Right renal pelvis (tissue), 4 donors: ENCODE measurements at regions not wholly inside any gene's neighbourhood (a gene's known extent, or its start where the extent isn't known, plus 50 kb on each side); places are given as distances from the start of the nearest gene placed in this dataset.

Experiments
- DNase-seq, 4 donors: peaks; one replicate each; pipeline ENCODE4 v3.0.0-alpha.2; 2013; ENCODE audit warnings: low read depth in 4 of 4, low spot score in 3 of 4, missing footprints in 1 of 4

DNA sequence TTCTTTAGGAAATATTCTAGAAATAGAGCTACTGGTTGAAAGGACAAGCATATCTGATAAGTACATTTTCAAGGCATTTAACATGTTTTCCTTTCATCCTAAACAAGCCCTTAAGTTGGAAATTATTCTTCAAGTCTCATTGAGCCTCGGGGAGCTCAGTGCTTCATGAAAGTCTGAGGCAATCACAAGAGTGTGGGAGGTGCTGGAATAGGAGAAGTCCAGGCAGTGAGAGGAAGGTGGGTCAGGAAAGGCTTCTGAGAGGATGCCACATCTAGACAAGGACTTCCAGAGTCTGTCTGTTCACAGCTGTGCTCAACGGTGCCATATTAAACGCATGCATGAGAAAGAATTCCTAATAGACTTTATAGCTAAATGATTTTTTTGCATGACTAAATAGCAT, 69.8 kb downstream of the CD83 start:
- DNase-seq = no peak

DNA sequence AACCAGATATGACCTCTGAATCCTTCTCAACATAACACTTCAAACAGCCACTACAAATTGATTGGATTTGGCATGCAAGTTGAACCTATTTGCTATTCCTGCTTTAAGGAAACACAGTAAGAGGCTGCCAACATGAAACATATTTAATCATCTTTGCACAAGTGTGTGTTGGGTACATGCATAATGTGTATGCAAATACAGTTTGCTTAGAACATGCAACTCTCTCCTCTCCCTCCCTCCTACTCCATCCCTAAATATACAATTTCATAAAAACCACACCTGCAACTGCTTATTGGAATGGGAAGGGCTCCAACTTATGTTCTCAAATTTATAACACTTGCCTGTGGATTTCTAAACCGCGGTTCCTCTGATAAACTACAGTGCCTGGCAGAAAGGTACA, 71.5 kb downstream of the CD83 start:
- DNase-seq = no peak

DNA sequence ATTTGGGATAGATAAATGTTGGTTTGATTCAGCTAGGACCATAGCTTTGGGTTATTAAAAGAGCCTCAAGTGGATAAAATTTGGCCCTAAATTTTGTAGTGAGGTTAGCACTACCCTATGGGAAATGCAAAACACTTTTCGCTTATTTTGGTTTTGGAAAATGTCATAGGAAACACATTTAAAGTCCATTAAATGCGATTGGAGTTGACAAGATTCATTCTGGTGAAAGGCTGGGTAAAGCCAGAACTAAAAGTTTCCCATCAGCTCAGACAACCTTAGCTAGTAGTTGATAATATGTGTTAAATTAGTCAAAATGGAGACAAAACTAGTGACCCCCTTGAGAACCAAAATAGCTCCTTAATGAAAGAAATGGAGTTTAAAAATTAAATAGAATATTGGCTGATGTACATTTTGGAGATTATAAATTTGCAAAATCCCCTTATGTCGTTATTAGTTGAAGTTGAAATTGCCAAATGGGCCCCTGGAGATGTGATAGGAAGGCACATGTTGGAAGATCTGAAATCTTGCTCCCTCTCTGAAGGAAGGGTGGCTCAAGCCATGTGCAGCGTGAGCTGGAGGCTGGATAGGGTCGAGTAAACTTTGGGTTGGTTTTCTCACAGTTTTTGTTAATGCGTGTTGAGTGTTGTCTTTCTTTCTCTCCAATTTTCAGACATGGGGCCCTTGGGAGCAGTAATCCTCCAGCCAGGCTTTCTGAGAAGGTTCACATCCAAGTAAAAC, 72.8 kb downstream of the CD83 start:
- DNase-seq = no peak

DNA sequence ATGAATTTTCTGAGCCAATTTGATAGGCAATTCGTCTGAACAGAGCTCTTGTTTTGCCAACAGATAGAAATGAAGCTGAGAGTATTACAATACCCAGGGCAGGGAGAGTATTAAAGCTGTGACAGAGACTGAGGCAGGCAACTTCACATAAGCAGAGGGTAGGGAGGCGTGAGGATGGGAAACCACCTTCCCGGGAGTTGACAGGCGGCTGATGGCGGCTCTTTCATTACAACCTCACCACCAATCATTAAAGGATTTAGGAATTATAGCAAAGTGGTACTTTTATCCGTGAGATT, 73.3 kb downstream of the CD83 start:
- no peak for DNase-seq

DNA sequence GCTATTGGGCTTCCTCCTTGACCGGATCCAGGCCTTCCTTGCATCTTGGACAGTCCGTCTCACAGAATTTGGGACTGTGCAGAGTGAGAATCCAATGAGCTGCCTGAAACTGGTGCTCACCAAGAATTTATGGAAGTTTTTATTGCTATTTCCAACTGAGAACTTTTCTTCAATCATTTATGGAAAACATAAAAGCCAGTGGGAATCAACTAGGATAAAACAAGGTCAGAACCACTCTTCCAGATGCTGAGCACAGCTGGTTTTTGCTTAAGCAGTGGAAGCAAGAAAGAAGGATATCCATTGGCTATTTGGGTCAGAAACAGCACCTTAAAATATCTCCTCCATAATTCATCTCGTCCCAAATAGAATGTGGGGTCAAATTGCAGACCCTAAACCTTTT, 74.2 kb downstream of the CD83 start:
- DNase-seq = no peak

DNA sequence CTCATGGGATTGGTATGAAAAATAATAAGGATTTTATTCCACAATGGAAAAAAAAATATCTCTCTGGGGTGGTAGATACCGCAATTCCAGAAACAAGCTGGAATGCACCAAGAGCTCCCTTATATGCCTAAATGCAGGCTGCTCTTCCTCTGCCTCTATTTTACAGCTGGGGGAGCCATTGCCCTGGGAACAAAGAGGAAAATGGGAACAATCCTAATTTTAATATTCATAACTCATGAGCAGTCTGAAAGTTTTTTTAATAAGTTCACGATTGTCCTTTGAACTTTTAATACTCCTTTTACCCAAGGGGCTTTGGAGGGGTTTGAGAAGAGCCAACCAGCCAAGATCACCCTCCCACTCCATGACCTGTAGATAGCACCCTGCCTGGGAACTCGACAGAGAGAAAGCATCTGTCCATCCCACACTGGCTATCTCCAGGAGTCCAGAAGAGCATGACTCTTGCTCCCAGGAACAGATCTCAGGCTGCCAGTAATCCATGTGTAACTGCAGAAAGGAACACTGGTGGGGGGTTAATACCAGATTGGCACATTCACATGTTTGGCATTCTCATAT, 74.7 kb downstream of the CD83 start:
- no peak for DNase-seq

DNA sequence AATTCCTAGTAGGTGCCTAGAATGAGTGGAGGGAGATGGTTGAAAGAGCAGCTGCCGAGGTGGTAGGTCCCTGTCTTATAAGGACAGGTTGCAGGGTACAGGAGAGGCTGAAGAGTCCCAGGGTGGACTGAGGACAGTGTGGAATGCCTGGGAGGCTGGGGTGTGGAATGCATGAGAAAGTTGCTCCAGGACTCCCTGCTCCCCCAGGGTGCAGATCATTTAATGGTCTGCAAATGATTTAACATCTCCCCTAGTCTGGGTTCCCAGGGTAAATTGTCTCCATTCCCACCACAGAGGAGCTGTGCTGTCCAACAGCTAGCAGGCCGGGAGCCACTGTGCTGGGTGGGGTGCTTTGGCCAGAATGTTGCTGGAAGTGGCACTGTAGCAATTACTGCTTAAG, 76.0 kb downstream of the CD83 start:
- DNase-seq = no peak

DNA sequence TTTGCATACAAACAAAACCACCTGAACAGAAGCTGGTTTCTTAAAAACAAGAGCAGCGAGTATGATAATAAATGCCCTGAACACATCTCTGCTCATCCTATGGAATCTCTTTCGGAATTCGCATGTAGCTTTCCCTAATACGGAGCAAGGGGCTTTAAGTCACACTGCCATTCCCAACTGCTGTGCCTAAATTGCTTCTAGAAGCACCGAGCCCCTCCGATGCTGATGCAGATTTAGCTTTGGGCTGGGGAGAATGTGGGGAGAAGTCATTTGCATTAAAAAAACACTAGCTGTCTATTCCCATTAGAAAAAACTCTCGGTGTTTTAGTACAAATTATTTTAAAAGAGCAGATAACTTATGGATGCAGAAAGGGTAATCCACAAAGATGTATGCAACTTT, 76.9 kb downstream of the CD83 start:
- no peak for DNase-seq

DNA sequence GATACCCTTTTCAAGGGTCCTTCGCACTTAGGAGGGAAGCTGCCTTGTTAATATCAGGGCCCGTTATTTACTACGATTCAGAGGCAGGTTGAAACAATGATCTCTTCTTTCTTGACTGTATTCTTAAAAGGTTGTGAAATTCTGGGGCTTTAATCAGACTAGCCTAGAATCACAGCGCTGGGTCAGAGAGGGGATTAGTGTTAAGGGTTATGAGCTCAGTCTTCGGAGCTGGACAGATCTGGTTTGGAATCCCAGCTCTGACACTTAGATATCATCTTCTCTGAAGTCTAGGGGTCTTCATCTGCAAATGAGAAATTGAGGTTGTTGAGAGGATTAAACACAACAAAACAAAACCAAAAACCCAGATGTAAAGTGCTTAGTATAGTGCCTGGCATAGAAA, 77.4 kb downstream of the CD83 start:
- DNase-seq = no peak

DNA sequence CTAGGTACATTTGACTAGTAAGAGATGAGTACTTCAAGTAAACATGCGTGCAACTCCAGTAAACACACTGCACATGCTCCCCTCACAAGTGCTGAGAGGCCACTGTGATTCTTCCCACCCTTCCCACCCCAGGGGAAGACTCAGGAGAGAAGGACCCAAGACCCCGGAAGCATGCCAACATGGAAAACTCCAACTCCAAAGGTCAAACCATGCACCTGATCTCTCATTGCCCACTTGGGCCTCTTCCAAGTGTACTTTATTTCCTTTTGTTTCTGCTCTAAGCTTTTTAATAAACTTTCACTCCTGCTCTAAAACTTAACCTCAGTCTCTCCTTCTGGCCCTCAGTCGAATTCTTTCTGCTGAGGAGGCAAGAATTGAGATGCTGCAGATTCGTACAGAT, 78.5 kb downstream of the CD83 start:
- no peak for DNase-seq

DNA sequence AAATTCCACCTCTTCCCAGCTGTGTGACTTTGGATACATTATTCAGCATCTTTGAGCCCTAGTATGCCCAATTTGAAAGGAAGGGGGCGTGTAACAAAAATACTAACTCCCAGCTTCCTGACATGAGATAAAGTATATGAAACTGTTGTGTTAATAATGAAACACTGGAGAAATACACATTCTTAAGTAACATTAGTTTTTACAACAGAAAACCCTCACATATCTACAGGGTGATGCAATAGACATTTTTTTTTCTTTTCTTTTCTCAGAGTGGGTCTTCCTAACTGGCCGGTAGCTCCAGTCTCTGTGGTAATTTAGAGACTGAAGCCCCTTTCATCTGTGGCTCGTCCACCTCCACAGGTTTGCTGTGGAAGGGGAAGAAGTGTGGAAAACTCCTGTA, 79.5 kb downstream of the CD83 start:
- DNase-seq = no peak

DNA sequence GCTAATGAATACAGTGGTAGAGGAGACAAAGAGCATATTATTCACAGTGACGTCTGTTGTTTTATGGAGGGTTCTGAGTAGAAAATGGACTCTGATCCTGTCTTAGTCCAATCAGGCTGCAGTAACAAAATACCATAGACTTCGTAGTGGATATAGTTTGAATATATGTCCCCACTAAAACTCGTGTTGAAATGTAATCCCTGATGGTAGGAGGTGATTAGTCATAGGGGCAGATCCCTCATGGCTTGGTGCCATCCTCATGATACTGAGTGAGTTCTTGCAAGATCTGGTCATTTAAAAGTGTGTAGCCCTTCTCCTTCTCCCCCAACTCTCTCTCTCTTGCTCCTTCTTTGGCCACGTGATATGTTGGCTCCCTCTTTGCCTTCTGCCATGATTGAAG, 82.5 kb downstream of the CD83 start:
- no peak for DNase-seq

DNA sequence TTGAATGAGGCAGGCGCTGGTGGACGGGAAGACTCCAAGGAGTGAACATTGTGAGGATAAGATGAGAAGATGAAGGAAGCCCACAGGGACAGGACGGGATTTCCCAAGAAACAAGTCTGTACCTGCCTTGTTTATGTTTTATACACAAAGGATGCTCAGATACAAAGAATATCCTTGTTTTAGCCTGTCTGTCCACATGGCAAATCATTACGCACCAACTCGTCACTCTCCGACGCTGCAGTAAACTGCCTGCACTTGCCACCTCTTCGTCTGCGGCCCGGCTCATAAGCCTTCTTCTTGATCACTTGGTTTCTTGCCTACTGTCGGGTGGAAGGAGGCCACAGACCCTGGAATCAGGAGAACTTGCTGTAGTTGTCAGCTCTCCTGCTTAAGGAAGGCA, 85.4 kb downstream of the CD83 start:
- no peak for DNase-seq

DNA sequence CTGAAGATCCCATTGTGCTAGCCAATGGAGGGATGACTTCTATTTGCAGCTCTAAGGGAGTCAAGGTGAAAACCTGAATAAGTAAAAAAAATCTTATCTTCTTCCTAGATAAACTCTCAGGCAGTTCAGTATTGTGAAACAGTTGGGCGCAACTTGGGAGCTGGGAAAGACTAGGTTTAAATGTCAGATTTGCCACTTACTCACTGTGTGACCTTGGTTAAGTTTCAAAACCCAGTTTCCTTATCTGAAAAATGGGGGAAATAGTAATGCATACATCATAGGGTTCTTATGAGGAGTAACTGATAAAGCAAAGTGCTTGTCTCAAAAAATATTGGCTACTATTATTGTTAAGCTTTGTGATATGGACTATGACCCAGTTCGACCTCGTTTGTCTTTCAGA, 88.8 kb downstream of the CD83 start:
- DNase-seq = no peak

DNA sequence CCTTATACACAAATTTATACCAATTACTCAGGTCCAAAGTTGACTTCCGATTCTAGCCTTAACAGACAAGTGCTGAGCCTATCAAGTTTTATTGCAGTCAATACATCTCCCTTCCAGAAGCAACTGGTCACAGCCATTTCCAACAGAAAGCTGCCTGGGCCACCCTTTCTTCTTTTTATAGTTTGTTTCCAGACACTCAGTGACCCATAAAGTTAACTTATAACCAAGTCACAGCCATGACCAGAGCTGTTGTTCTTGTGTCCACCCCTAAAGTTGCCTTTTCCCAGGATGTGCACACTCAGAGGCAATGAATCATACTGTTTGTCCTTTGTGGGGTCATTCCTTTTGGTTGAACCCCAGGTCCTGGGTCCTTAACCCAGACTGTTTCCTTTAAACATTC, 89.9 kb downstream of the CD83 start:
- DNase-seq = peak in 2 of 4 donors; percentile 38 to 65

DNA sequence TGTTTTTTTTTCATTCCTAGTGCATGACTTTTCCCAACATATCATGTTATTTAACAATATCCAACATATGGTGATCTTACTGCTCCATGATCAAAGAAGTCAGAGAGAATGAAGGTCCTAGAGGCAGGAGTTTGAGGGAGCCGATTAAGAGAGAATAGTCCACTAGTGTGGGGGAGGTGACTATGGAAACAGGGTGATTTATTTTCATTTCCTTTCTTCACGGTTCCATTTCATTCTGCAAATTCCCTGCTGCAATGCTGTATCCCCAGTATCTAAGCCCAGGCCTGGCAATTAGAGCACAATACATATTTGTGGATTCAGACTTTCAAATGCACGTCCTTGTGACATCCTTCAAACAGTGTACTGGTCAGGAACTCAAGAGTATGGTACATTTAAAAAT, 91.4 kb downstream of the CD83 start:
- DNase-seq = no peak

DNA sequence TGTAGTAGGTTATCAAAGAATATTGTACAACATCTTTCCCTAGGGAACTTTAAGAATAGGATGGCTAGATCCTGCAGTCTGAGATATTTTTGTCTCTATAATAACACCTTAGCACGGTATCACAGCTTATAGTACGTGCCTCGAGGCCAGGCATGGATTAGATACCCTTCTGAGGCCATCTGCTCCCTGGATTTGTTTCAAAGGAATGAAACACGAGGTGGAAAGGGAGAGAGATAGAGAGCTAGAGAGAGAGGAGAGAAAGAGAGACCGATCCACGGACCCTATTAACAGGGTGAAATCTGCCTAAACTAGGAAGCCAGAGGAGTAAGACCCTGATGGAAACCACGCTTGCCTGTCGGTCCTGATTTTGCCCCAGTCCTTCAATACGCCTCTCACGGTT, 92.5 kb downstream of the CD83 start:
- DNase-seq = no peak

DNA sequence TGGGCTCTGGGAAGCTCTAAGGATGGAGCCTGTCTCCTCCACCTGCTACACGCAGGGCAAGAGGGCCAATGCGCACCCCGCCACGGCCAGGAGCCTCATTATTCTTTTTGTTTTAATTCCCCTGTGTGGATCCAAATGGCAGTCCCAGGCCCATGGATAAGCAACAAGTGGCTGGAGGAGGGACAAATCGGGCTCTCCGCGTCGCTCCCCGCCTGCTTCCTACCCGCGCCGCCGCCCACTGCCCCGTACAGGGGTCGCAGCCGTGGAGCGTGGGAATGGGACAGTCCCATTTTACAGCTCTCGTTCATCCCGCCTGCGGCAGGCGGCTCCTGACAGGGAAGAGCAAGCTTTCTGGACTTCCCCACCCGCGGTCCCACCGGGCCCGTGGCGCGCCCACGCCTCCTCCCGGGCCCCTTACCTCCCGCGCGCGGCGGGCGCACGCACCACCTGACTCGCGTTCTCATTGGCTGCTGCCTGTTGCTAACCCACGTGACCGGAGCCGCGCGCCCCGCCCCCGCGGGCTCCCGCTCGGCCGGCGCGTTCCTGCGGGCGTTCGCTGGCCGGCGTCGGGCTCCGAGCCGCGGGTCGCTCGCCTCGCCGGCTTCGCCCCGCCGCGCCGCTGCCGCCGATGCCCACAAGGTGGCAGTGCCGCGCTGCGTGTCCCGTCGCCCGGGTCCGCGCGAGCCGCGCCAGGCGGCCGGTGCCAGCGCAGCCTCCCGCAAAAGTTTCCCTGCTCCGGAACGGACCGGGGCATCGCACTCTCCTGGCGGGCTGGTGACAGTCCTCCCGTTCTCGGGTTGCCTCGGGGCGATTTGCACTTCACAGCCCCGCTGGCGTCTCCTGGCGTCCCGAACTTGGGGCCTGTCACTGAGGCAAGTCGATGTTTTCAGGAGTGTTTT, 93.3 kb downstream of the CD83 start:
- peak; percentile 83 to 87 (median 85) for DNase-seq

DNA sequence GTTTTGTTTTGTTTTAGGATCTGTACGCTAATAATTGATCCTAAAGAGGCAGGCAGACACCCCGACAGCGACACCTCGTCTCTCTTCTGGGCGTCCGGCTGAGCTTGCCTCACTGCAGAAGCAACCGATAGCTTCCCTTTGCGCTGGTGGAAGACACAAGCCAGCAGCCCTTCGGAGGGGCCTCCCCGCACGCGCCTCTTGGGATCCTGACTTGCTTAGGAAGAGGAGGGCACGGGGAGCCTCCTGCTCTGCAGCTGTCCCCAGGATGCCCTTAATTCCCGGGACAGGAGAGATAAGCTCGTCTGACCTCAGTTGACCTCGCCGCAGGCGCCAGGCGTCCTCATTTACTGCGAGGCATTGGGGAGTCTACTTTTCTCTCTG, 94.0 kb downstream of the CD83 start:
- no peak for DNase-seq

DNA sequence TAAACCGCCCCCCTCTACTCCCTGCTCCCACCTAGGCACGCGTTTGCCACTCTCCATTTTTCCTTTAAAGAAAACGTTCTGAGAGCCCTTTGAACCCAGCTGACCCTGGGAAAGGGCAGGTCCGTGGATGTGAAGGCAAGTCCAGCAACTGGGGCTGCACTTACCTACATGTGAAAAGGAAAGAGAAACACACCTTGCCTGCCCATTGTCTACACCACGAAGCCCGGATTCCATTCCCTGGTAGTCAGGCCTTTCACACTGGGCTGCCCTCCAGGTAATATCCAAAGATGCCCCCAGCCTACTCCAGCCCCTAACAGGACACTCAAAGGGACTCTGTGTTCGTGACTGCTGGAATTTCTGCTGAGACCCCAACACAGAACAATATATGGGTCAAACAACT, 94.4 kb downstream of the CD83 start:
- DNase-seq = no peak

DNA sequence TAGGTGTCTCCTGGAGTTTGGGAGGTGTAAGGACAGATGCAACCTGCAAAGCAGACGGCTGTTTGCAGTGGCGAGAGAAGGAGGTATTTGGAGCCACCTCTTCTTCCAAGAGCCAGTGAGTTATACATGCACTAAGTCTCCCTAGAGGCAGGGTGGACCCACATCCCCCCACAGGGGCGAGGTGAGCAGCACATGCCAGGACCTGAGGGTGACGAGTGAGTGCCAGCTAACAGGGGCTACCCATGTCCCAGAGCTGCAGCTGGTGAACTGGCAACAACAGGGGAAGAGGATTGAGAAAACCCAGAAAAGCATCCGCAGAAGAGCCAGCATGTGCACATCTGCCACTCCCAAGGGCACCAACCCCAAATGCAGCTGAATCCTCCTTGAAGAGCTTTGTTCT, 95.1 kb downstream of the CD83 start:
- no peak for DNase-seq
